ENCODE measurements at regions not wholly inside any gene's neighbourhood (a gene's known extent, or its start where the extent isn't known, plus 50 kb on each side); places are given as distances from the start of the nearest gene placed in this dataset.
"Not testable (repeated sequence)": the region's sequence is repeated elsewhere in the genome, so short reads cannot be mapped to it uniquely, and the experiment has no call there.

- DNase-seq (ENCODE audit: low spot score): no peak
Observed at GRCh38 chr3:152621967-152622810, 212.7 kb upstream of the P2RY1 start.

GRCh38 chr3:152622811-152623167, 212.1 kb upstream of the P2RY1 start:
- no peak for DNase-seq (ENCODE audit: low spot score)

GRCh38 chr3:152623286-152623911, 211.5 kb upstream of the P2RY1 start:
- no peak for DNase-seq (ENCODE audit: low spot score)

- no peak for DNase-seq (ENCODE audit: low spot score)
Observed at GRCh38 chr3:152626226-152626625, 208.7 kb upstream of the P2RY1 start.

- DNase-seq (ENCODE audit: low spot score): no peak
Observed at GRCh38 chr3:152628496-152628895, 206.4 kb upstream of the P2RY1 start.

GRCh38 chr3:152629363-152630122, 205.4 kb upstream of the P2RY1 start:
- no peak for DNase-seq (ENCODE audit: low spot score)

- DNase-seq (ENCODE audit: low spot score): no peak
Observed at GRCh38 chr3:152635389-152635788, 199.5 kb upstream of the P2RY1 start.

- DNase-seq (ENCODE audit: low spot score): no peak
Observed at GRCh38 chr3:152636651-152637050, 198.3 kb upstream of the P2RY1 start.

- no peak for DNase-seq (ENCODE audit: low spot score)
Observed at GRCh38 chr3:152638214-152638613, 196.7 kb upstream of the P2RY1 start.

GRCh38 chr3:152638707-152639450, 196.1 kb upstream of the P2RY1 start:
- no peak for DNase-seq (ENCODE audit: low spot score)

- no peak for DNase-seq (ENCODE audit: low spot score)
Observed at GRCh38 chr3:152641198-152641597, 193.7 kb upstream of the P2RY1 start.

- no peak for DNase-seq (ENCODE audit: low spot score)
Observed at GRCh38 chr3:152642658-152643057, 192.3 kb upstream of the P2RY1 start.

GRCh38 chr3:152644478-152644877, 190.5 kb upstream of the P2RY1 start:
- no peak for DNase-seq (ENCODE audit: low spot score)

- DNase-seq (ENCODE audit: low spot score): no peak
Observed at GRCh38 chr3:152646004-152646403, 188.9 kb upstream of the P2RY1 start.

GRCh38 chr3:152650177-152650576, 184.8 kb upstream of the P2RY1 start:
- no peak for DNase-seq (ENCODE audit: low spot score)

GRCh38 chr3:152650923-152651322, 184.0 kb upstream of the P2RY1 start:
- not testable (repeated sequence) for DNase-seq (ENCODE audit: low spot score)

- DNase-seq (ENCODE audit: low spot score): peak; percentile 0
Observed at GRCh38 chr3:152656214-152656971, 178.5 kb upstream of the P2RY1 start.

GRCh38 chr3:152656972-152657355, 178.0 kb upstream of the P2RY1 start:
- no peak for DNase-seq (ENCODE audit: low spot score)

GRCh38 chr3:152658977-152659720, 175.8 kb upstream of the P2RY1 start:
- DNase-seq (ENCODE audit: low spot score): no peak

GRCh38 chr3:152662157-152662556, 172.8 kb upstream of the P2RY1 start:
- no peak for DNase-seq (ENCODE audit: low spot score)

GRCh38 chr3:152664766-152665165, 170.2 kb upstream of the P2RY1 start:
- no peak for DNase-seq (ENCODE audit: low spot score)
